LNCaP clone FGC (cell line): ENCODE measurements at regions not wholly inside any gene's neighbourhood (a gene's known extent, or its start where the extent isn't known, plus 50 kb on each side); places are given as distances from the start of the nearest gene placed in this dataset.

Experiments
- DNase-seq: peaks from one replicate; pipeline ENCODE4 v3.0.0-alpha.2; 2011; ENCODE audit warnings: low read depth
- H3K4me3 ChIP-seq: 2 replicates; pipeline ENCODE4 v1.5.1; 2011; ENCODE audit warnings: mild to moderate bottlenecking, low read depth, low read length, control low read depth
- TF ChIP-seq, protein P1 (sequence below): IDR thresholded peaks from 2 replicates; pipeline ENCODE4 v1.5.1; 2012; ENCODE audit warnings: mild to moderate bottlenecking; ENCODE audit not compliant: control insufficient read depth, insufficient read depth; ENCODE audit errors: extremely low read depth

DNA sequence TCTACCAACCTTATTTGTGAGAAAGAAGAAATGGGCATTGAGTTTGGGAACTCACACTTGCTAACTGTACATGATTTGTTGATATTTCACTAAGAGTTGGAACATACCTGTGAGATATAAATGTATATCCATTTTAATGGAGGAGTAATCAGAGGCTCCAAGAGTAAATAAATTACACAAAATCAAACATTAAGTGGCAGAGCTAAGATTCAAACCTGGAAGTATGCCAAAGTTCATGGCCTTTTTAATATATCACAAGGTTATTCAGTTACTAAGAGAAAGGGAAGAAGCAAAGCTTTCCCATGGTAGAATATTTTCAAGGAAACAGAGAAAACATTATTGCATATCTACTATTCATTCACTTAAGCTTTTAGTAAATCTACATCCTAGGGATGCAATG, 1641.1 kb downstream of the FAM181B start:
- peak; percentile 46 for DNase-seq
- TF ChIP-seq, protein P1, sequence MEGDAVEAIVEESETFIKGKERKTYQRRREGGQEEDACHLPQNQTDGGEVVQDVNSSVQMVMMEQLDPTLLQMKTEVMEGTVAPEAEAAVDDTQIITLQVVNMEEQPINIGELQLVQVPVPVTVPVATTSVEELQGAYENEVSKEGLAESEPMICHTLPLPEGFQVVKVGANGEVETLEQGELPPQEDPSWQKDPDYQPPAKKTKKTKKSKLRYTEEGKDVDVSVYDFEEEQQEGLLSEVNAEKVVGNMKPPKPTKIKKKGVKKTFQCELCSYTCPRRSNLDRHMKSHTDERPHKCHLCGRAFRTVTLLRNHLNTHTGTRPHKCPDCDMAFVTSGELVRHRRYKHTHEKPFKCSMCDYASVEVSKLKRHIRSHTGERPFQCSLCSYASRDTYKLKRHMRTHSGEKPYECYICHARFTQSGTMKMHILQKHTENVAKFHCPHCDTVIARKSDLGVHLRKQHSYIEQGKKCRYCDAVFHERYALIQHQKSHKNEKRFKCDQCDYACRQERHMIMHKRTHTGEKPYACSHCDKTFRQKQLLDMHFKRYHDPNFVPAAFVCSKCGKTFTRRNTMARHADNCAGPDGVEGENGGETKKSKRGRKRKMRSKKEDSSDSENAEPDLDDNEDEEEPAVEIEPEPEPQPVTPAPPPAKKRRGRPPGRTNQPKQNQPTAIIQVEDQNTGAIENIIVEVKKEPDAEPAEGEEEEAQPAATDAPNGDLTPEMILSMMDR: no peak
- H3K4me3 ChIP-seq: no peak overlapping the region

- DNase-seq: no peak
- no peak overlapping the region for H3K4me3 ChIP-seq
- TF ChIP-seq, protein P1: no peak
Observed at GRCh38 chr11:81089242-81089641, 1644.4 kb downstream of the FAM181B start.

GRCh38 chr11:81080476-81080875, 1639.6 kb upstream of the TENM4 start:
- TF ChIP-seq, protein P1: no peak
- no peak overlapping the region for H3K4me3 ChIP-seq
- DNase-seq: no peak

DNA sequence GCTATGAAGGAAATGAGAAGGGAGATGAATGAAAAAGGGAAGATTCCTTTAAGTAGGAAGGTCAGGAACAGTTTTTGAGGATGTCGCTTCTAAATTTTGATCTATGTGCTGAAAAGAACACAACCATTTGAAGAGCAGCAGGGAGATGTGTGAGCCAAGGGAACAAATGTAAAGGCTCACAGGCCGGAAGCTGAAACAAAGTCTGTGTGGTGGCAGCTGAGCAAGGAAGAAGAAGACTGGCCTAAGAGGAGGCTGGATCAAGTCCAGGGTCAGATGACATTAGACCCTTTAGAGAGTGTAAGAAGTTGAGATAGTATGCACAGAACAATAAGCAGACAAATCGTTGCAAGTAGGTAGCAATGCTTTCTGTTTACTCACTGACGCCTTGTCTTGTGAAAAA, 1631.4 kb upstream of the TENM4 start:
- H3K4me3 ChIP-seq: no peak overlapping the region
- TF ChIP-seq, protein P1: no peak
- no peak for DNase-seq

DNA sequence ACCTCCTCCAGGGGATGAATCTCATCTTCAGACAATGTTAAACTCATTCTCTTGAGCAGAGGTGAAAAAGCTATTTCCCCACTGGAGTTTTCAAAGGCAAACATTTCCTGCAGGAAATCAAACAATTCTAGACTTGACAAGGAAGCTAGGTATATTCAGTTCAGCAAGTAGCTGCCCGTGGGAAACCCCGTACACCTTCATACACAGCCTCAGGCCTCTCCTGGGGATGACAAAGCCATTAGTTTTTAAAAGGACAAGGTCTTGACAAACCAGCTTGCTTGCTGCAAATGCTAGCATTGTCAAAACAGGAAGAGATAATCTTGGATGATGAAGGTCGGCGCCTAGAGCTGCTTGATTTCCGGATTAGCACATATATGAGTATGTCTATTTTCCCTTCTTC, 1630.8 kb upstream of the TENM4 start:
- no peak overlapping the region for H3K4me3 ChIP-seq
- TF ChIP-seq, protein P1: no peak
- no peak for DNase-seq

DNA sequence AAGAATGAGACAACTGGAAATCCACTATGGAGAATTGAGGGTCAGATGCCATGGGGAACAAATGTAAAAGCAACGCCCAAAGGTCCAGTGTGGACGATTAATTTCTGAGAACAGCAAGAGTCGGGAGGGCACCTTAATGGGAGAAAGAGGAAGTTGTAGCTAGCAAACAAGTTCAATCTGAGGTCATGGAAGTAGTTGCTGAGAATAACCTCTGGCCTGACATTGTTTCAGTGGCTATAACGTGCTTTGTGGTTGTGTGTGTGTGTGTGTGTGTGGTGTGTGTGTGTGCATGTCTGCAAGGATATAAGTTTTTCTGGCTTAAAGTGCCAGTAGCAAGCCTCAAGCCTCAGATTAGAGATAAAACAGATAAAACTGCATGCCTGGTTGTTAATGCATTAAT, 1630.1 kb upstream of the TENM4 start:
- TF ChIP-seq, protein P1: no peak
- no peak overlapping the region for H3K4me3 ChIP-seq
- no peak for DNase-seq

DNA sequence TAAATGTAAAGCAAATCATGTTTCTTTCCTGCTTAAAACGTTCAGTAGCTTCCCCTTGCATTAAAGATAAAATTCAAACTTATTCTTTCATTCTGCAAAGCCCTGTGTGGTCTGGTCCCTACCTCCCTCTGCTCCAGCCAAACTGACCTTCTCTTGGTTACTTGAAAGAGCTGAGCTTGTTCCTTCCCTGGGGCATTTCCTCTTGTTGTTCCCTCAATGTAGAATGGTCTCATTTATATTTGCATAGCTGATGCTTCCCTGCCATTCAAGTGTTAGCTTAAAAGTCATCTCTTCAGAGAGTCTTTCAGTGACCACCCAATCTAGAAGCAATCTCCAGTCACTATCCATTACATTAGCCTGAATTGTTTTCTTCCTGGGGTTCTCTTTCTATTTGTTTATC, 1618.5 kb upstream of the TENM4 start:
- no peak for DNase-seq
- TF ChIP-seq, protein P1: no peak
- no peak overlapping the region for H3K4me3 ChIP-seq
